LHCN-M2 (cell line): ENCODE measurements at regions not wholly inside any gene's neighbourhood (a gene's known extent, or its start where the extent isn't known, plus 50 kb on each side); places are given as distances from the start of the nearest gene placed in this dataset.
"Not testable (repeated sequence)": the region's sequence is repeated elsewhere in the genome, so short reads cannot be mapped to it uniquely, and the experiment has no call there.

ENCODE experiments used
- DNase-seq: peaks from one replicate; pipeline ENCODE4 v3.0.0-alpha.2; 2012; ENCODE audit warnings: low read depth

- DNase-seq, result no peak
These were observed 1368.4 kb upstream of the TMEM132C start for GRCh38 chr12:126898562-126898961.

DNA sequence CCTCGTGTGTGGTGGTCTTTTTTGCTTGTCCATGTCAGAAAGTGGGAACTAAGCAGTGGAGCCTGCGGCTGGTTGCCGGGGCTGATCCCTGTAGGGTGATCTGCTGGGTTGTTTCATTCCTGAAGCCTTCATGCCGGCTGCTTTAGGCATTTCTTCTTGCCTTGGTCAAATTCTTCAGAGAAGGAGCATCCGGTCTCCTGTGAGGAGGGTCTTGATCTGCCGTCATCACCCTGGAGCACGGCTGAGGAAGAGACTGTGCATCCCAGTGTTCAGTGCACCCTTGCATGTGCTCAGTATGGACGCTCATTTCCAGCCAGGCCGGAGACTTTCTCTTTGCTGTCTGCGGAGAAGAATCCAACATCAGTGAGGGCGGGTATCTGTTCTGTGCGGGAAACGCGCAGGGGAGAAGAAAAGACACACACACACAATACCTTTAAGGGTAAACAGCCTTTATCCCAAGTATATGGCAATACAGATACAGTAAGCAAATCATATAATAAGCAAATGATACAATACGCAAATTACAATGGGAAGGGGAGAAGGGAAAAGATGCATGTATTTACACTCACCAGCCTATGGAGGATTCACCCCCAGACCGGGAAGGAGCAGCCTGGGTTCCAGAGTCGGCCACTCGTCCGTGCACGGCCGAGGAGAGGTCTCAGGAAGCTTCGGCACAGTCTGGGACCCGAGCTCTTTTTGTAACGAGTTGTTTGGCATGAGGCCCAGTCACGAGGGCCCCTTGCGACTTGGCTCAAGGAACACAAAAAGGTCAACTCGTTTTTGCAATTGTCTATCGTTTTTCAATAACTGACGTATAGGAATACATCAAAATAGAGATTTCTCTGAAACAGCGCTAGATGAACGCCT, 1366.8 kb upstream of the TMEM132C start:
- no peak for DNase-seq

DNA sequence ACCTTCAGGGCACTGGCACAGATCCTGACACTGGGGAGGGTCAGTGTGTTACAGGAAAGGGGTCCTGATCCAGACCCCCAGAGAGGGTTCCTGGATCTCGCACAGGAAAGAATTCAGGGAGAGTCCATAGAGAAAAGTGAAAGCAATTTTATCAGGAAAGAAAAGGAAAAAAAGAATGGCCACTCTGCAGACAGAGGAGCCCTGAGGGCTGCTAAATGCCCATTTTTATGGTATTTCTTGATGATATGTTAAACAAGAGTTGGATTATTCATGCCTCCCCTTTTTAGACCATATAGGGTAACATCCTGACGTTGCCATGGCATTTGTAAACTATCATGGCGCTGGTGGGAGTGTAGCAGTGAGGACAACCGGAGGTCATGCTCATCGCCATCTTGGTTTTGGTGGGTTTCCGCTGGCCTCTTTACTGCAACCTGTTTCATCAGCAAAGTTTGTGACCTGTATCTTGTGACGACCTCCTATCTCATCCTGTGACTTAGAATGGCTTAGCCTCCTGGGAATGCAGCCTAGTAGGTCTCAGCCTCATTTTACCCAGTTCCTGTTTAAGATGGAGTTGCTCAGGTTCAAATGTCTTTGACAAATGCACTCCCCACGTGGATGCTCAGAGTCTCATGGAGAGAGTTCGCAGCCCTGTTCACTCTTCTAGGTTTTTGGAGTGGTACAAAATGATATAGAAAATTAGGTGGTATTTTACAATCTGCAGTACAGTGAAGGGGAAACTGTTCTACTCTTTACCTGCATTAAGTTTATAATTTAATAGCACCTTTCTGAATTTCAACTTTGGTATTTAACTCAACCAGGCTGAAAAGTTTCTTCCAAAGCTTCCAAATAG, 1363.7 kb upstream of the TMEM132C start:
- no peak for DNase-seq

GRCh38 chr12:126905752-126906151, 1361.2 kb upstream of the TMEM132C start:
- no peak for DNase-seq

DNA sequence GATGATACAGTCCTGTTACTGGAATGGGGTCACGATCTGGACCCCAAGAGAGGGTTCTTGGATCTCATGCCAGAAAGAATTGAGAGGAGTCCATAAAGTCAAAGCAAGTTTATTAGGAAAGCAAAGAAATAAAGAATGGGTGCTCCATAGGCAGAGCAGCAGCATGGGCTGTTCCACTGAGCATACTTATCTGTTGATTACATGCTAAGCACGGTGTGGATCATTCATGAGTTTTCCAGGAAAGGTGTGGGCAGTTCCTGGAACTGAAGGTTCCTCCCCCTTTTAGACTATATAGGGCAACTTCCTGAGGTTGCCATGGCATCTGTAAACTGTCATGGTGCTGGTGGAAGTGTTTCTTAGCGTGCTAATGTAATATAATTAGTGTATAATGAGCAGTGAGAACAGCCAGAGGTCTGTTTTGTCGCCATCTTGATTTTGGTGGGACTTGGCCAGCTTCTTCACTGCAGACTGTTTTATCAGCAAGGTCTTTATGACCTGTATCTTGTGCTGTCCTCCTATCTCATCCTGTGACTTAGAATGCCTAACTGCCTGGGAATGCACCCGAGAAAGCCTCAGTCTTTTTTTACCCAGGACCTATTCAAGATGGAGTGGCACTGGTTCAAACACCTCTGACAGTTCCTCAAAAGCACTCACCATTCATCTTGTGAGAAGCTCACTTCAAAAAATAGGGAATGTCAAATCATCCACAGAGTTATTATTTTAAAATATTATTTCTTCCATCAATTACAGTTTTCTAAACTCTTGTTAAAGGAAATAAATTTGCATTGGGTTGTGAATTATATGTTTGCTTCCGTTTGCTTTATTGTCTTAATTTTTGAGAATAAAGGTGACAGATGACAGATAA, 1358.8 kb upstream of the TMEM132C start:
- no peak for DNase-seq

DNA sequence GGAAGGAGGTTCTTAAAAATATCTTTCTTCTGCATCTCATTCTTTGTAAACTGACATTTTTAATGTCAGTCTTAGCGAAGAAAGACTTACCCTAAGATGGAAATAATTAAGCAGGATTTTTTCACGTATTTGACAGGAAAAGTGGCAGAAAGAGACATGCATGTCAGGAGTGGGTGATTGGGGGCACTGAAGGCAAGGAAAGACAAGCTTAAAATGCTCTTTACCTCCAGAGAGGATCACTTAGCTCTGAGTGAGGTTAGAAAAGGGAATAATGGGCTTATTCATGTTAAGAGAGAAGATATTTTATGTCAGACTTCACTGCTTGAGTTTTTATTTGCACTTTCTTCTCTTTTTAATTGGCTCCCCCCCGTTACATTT, 1358.2 kb upstream of the TMEM132C start:
- DNase-seq, result no peak

GRCh38 chr12:126910570-126910969, 1356.4 kb upstream of the TMEM132C start:
- DNase-seq, result no peak

DNA sequence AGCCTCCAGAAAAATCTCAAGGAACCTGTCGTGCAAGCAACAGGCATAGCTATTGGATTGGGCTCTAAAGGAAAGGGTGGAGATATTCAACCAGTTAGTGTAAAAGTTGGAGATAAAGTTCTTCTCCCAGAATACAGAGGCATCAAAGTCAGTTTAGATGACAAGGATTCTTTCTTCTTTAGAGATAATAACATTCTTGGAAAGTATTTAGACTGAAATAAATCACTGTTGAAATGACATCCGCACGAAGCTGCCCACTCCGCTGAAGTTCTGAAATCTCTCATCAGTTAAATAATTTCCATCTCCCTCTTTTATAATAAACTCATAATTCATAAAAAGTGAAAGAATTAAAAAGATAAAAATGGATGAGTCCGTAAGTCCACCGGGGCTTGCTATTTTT, 1354.9 kb upstream of the TMEM132C start:
- no peak for DNase-seq

GRCh38 chr12:126914170-126914793, 1352.7 kb upstream of the TMEM132C start:
- DNase-seq, result no peak

DNA sequence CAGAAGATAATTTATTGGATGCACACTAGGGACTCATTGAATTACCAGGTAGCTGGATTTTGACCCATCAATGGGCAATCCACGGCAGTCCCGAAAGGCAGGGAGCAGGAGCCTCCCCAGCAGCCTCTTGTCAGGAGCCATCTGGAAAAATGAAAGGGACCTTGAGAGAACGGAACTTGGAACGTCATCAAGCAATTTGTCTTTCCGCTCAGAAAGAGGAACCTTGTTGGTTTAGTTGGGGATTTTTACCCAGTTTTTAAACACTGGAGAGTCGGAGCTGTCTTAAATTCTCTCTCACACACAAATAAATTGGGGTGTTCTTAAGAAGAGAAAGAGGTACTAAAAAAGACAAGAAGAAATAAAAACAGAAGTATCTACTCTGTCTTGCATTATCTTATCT, 1351.7 kb upstream of the TMEM132C start:
- no peak for DNase-seq

DNA sequence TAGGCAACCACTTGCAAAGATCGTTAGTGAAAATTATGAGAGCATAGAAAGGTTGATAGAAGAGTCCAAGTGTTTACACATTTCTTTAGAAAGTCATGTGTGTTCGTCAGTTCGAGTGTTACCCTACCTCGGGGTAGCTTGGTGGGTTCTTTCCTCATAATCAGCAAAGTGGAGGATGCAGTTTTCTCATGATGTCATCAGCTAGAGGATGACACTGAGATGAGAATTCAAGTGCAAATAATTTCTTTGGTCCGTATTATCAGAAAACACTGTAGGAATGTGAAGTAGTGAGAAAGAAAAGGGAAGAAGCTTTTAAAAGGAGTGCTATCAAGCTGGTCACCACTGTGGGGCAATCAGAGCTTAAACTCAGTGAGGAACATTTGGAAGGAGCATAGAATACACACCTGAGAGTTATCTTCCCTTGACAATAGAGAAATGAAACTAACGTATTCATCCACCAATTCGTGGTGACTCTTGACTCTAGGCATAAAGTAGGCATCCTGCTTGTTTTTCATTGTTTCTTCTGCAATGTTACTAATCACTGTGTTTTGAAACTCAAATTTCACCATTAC, 1340.9 kb upstream of the TMEM132C start:
- DNase-seq, result no peak

DNA sequence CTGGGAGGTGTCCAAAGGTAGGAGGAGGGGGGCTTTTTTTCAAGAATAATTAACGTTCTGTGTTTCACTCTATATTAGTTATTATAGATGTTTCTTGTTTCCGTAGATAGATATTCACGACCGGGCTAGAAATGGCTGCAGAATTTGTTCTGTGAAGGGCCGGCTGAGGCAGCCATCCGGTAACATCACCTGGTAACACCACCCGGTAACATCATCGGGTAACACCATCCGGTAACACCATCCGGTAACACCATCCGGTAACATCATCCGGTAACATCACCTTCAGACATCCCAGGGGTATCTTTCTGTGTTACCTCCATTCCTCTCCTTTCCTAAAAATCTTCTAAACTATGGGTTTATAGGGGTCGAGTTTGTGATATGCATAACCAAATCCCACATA, 1336.7 kb upstream of the TMEM132C start:
- no peak for DNase-seq

DNA sequence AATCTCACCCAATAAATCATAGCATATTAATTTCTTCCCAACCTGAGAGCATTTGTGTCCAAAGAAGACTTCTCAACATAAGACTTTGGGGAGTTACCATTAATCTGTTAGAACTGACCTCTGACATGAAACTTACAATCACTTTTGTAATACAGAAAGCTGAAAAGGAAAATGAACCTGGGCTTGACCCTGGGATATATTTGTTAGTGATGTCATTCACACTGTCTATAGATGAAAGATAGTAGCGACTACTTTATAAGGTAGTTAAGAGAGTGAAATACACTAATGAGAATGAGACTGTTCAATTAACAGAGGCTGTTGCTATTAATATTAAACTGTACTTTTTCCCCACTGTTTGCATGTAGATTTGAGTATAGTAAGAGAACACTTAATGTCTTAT, 1334.8 kb upstream of the TMEM132C start:
- no peak for DNase-seq

GRCh38 chr12:126935435-126935834, 1331.5 kb upstream of the TMEM132C start:
- no peak for DNase-seq

- peak; percentile 65 for DNase-seq
These were observed 1330.7 kb upstream of the TMEM132C start for GRCh38 chr12:126936181-126936851.

DNA sequence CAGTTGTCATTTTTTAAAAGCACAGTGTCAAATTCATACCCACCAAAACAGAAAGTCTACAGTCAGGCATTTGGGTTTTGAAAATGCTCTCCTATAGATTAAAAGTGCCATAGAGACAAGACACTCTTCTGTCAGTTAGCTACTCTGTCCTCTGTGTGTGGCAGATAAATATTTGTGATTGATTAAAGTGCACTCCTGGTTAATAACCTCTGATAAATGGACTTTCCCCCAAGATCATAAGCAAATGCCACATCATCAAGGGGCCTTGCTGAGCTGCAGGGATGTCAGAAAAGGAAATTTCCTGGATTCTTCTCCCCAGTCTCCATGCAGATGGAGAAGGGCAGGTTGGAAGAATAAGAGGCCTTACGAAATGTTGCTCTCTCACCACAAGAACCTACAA, 1329.5 kb upstream of the TMEM132C start:
- no peak for DNase-seq

- peak; percentile 55 for DNase-seq
These were observed 1322.3 kb upstream of the TMEM132C start for GRCh38 chr12:126944684-126945083.

- not testable (repeated sequence) for DNase-seq
These were observed 1320.0 kb upstream of the TMEM132C start for GRCh38 chr12:126946958-126947357.

DNA sequence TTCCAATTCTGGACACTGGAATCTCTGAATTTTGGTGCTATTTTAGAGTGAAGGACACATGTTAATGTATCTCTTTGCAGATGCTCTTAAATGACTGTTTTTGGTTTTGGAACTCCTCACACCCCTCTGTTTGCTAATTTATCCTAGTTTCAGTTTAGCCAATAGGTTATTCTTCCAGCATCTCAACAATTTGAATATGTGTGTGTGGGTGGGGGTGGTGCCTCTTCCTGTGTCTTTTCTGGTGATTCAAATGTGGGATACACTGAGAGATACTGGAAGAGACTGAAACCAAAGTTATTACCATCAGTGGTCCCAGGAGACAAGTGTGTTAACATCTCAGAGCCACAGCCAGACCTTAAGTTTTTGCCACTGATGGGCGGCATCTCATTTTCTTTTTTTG, 1317.4 kb upstream of the TMEM132C start:
- no peak for DNase-seq

- peak; percentile 19 for DNase-seq
These were observed 1316.7 kb upstream of the TMEM132C start for GRCh38 chr12:126950266-126950665.
